ENCODE measurements at regions not wholly inside any gene's neighbourhood (a gene's known extent, or its start where the extent isn't known, plus 50 kb on each side); places are given as distances from the start of the nearest gene placed in this dataset.

GRCh38 chr17:21474815-21475214, 98.7 kb downstream of the KCNJ12 start:
- TF ChIP-seq CHD2 (IDR thresholded peaks at IDR 0.05; ENCODE audit: low read length) (no peak), JUND (IDR thresholded peaks at IDR 0.05; ENCODE audit: low read length) (no peak), CTCF (IDR thresholded peaks at IDR 0.05; ENCODE audit: control extremely low read depth in 1 of 3, insufficient read depth in 1 of 3, low read depth in 1 of 3, low read length in 3 of 3) (no peak), KDM1A (IDR thresholded peaks at IDR 0.05; ENCODE audit: borderline replicate concordance, low read length) (no peak), POLR2AphosphoS5 (IDR thresholded peaks at IDR 0.05; ENCODE audit: low read depth, low read length) (no peak), YY1 (IDR thresholded peaks at IDR 0.05; ENCODE audit: low read depth, low read length) (no peak), POLR2A (IDR thresholded peaks at IDR 0.05; ENCODE audit: control extremely low read depth in 1 of 2, low read depth in 2 of 2, low read length in 2 of 2) (no peak), SRF (IDR thresholded peaks at IDR 0.05; ENCODE audit: low read depth, low read length) (no peak), KDM4A (IDR thresholded peaks at IDR 0.05; ENCODE audit: low read depth, low read length, severe bottlenecking) (no peak), MAX (IDR thresholded peaks at IDR 0.05) (no peak)
